Thymus (tissue), 11 donors: ENCODE measurements at regions not wholly inside any gene's neighbourhood (a gene's known extent, or its start where the extent isn't known, plus 50 kb on each side); places are given as distances from the start of the nearest gene placed in this dataset.

Experiments
- DNase-seq, 9 donors: peaks; one replicate each; pipeline ENCODE4 v3.0.0-alpha.2; 2013; ENCODE audit warnings: low spot score in 9 of 9, low read depth in 6 of 9, missing footprints in 1 of 9
- H3K27ac ChIP-seq, 2 donors: one replicate each; pipeline ENCODE4 v1.5.1; 2013; ENCODE audit warnings: control low read depth in 1 of 2, low read depth in 1 of 2, low read length in 1 of 2, mild to moderate bottlenecking in 1 of 2, moderate library complexity in 1 of 2
- H3K27me3 ChIP-seq, 2 donors: one replicate each; pipeline ENCODE4 v1.5.1; 2013; ENCODE audit warnings: low read length in 1 of 2; ENCODE audit not compliant: control insufficient read depth in 2 of 2, insufficient read depth in 1 of 2
- H3K36me3 ChIP-seq, 2 donors: one replicate each; pipeline ENCODE4 v1.5.1; 2013; ENCODE audit warnings: low read length in 1 of 2, mild to moderate bottlenecking in 1 of 2, moderate library complexity in 1 of 2; ENCODE audit not compliant: control insufficient read depth in 2 of 2, insufficient read depth in 2 of 2
- H3K4me1 ChIP-seq, 2 donors: one replicate each; pipeline ENCODE4 v1.5.1; 2013; ENCODE audit warnings: low read length in 2 of 2; ENCODE audit not compliant: control insufficient read depth in 2 of 2, insufficient read depth in 2 of 2
- H3K4me3 ChIP-seq, 2 donors: one replicate each; pipeline ENCODE4 v1.5.1; 2013; ENCODE audit warnings: low read length in 2 of 2, control low read depth in 1 of 2, mild to moderate bottlenecking in 1 of 2
- H3K9me3 ChIP-seq, 2 donors: one replicate each; pipeline ENCODE4 v1.5.1; 2013; ENCODE audit warnings: low read length in 1 of 2, mild to moderate bottlenecking in 1 of 2; ENCODE audit not compliant: control insufficient read depth in 2 of 2, insufficient read depth in 1 of 2
- WGBS: extraction: QIAGEN DNeasy Blood & Tissue Kit; methylation state at CpG from one replicate; pipeline ENCODE4 v1.1.7; 2013; 5-methylcytosine and 5-hydroxymethylcytosine counted together
- donor health status: healthy.

GRCh38 chr3:124266487-124266886 is 274.6 kb upstream of the ROPN1 start:
- Histone ChIP-seq H3K4me3 (no peak overlapping the region), H3K9me3 (no peaks in the 10 kb centered on the region), H3K27ac (no peak overlapping the region), H3K4me1 (no peaks in the 10 kb centered on the region), H3K36me3 (no peaks in the 10 kb centered on the region), H3K27me3 (no peaks in the 10 kb centered on the region)
- DNase-seq: no peak
- WGBS: 94% methylated on average over 3 of the region's 3 CpGs

- H3K36me3 ChIP-seq: no peaks in the 10 kb centered on the region
Observed at GRCh38 chr3:124267406-124267805, 275.5 kb upstream of the ROPN1 start.

GRCh38 chr3:124268355-124268754 is 276.4 kb upstream of the ROPN1 start:
- H3K27me3 ChIP-seq: no peaks in the 10 kb centered on the region
- WGBS: 88% methylated on average over 2 of the region's 2 CpGs
- DNase-seq: no peak
- no peak overlapping the region for H3K27ac ChIP-seq
- no peaks in the 10 kb centered on the region for H3K36me3 ChIP-seq
- no peaks in the 10 kb centered on the region for H3K4me1 ChIP-seq
- no peak overlapping the region for H3K4me3 ChIP-seq
- H3K9me3 ChIP-seq: no peaks in the 10 kb centered on the region

More at GRCh38 chr3:124267406-124267805, 275.5 kb upstream of the ROPN1 start:
- DNase-seq: no peak
- Histone ChIP-seq H3K4me3 (no peak overlapping the region), H3K27me3 (no peaks in the 10 kb centered on the region), H3K4me1 (no peaks in the 10 kb centered on the region), H3K9me3 (no peaks in the 10 kb centered on the region), H3K27ac (no peak overlapping the region)

- WGBS: 84% methylated on average over 1 of the region's 1 CpG
- H3K36me3 ChIP-seq: no peaks in the 10 kb centered on the region
- no peaks in the 10 kb centered on the region for H3K4me1 ChIP-seq
- no peak for DNase-seq
- H3K9me3 ChIP-seq: no peaks in the 10 kb centered on the region
- H3K27me3 ChIP-seq: no peaks in the 10 kb centered on the region
- H3K27ac ChIP-seq: no peak overlapping the region
- H3K4me3 ChIP-seq: no peak overlapping the region
Observed at GRCh38 chr3:124269619-124270018, 277.7 kb upstream of the ROPN1 start.

- Histone ChIP-seq H3K36me3 (no peaks in the 10 kb centered on the region), H3K4me3 (no peak overlapping the region), H3K27me3 (no peaks in the 10 kb centered on the region), H3K4me1 (no peaks in the 10 kb centered on the region), H3K9me3 (no peaks in the 10 kb centered on the region), H3K27ac (no peak overlapping the region)
- 86% methylated on average over 6 of the region's 6 CpGs for WGBS
- no peak for DNase-seq
Observed at GRCh38 chr3:124272605-124273151, 280.8 kb upstream of the ROPN1 start.

- Histone ChIP-seq H3K9me3 (no peaks in the 10 kb centered on the region), H3K36me3 (no peaks in the 10 kb centered on the region), H3K4me3 (no peak overlapping the region), H3K4me1 (no peaks in the 10 kb centered on the region), H3K27ac (no peak overlapping the region), H3K27me3 (no peaks in the 10 kb centered on the region)
- WGBS: 90% methylated on average over 3 of the region's 3 CpGs
- DNase-seq: no peak
Observed at GRCh38 chr3:124273651-124274050, 281.7 kb upstream of the ROPN1 start.

- Histone ChIP-seq H3K27ac (no peak overlapping the region), H3K9me3 (no peaks in the 10 kb centered on the region), H3K27me3 (no peaks in the 10 kb centered on the region), H3K36me3 (no peaks in the 10 kb centered on the region), H3K4me3 (no peak overlapping the region), H3K4me1 (no peaks in the 10 kb centered on the region)
- DNase-seq: no peak
- 93% methylated on average over 8 of the region's 8 CpGs for WGBS
Observed at GRCh38 chr3:124274051-124274450, 282.1 kb upstream of the ROPN1 start.

- WGBS: 98% methylated on average over 1 of the region's 1 CpG
- Histone ChIP-seq H3K4me1 (no peaks in the 10 kb centered on the region), H3K27me3 (no peaks in the 10 kb centered on the region), H3K4me3 (no peak overlapping the region), H3K36me3 (no peaks in the 10 kb centered on the region), H3K9me3 (no peaks in the 10 kb centered on the region), H3K27ac (no peak overlapping the region)
- no peak for DNase-seq
Observed at GRCh38 chr3:124275412-124275811, 283.5 kb upstream of the ROPN1 start.

- Histone ChIP-seq H3K4me1 (no peaks in the 10 kb centered on the region), H3K36me3 (no peaks in the 10 kb centered on the region)
Observed at GRCh38 chr3:124276133-124276532, 284.2 kb upstream of the ROPN1 start.

More at GRCh38 chr3:124276133-124276532, 284.2 kb upstream of the ROPN1 start:
- H3K4me3 ChIP-seq: no peak overlapping the region
- no peak for DNase-seq
- 97% methylated on average over 3 of the region's 3 CpGs for WGBS
- H3K9me3 ChIP-seq: no peaks in the 10 kb centered on the region
- H3K27me3 ChIP-seq: no peaks in the 10 kb centered on the region
- H3K27ac ChIP-seq: no peak overlapping the region
